Endothelial cell (in vitro differentiated cells): ENCODE measurements at regions not wholly inside any gene's neighbourhood (a gene's known extent, or its start where the extent isn't known, plus 50 kb on each side); places are given as distances from the start of the nearest gene placed in this dataset.

Source experiments
- DNase-seq: peaks from one replicate; pipeline ENCODE4 v3.0.0; 2021; ENCODE audit warnings: low spot score
- H3K27ac Mint-ChIP-seq: one replicate; pipeline ENCODE4 v1.8.0; 2021; ENCODE audit warnings: mixed read lengths, inconsistent platforms; ENCODE audit not compliant: unreplicated experiment
- H3K27me3 Mint-ChIP-seq: one replicate; pipeline ENCODE4 v1.8.0; 2021; ENCODE audit warnings: mild to moderate bottlenecking, moderate library complexity, mixed read lengths, inconsistent platforms; ENCODE audit not compliant: unreplicated experiment
- H3K36me3 Mint-ChIP-seq: one replicate; pipeline ENCODE4 v1.8.0; 2021; ENCODE audit warnings: mild to moderate bottlenecking, low read depth, mixed read lengths, inconsistent platforms; ENCODE audit not compliant: unreplicated experiment
- H3K4me1 Mint-ChIP-seq: one replicate; pipeline ENCODE4 v1.8.0; 2021; ENCODE audit warnings: mild to moderate bottlenecking, mixed read lengths, inconsistent platforms; ENCODE audit not compliant: unreplicated experiment
- H3K4me3 Mint-ChIP-seq: one replicate; pipeline ENCODE4 v1.8.0; 2021; ENCODE audit warnings: mild to moderate bottlenecking, mixed read lengths, inconsistent platforms; ENCODE audit not compliant: unreplicated experiment
- H3K9me3 Mint-ChIP-seq: one replicate; pipeline ENCODE4 v1.8.0; 2021; ENCODE audit warnings: mixed read lengths, inconsistent platforms; ENCODE audit not compliant: unreplicated experiment
- CTCF ChIP-seq: fragments of 200-600 bp; sonication (generic); IDR thresholded peaks from one replicate; pipeline ENCODE4 v1.5.0; 2021; ENCODE audit warnings: antibody characterized with exemption; ENCODE audit not compliant: unreplicated experiment

DNA sequence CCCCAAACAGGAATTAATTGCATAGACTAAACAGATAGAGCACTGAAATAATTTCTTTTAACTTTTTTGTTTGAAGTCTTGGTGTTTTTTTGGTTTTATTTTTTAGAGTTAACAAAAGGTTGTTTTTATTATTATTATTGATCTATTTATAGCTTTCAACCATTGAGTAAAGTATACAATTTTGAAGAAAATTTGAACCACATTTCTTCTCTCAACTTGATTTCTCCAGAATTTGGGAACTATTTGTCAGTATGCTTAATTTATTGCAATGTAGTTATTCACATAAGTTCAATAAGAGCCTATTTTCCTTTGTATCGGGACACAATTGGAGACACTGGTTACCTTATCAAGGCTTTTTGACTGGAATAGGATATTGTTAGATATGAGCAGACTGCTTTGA is 1045.6 kb upstream of the PCDH9 start:
- TF ChIP-seq CTCF, result no peak

GRCh38 chr13:68272652-68273051 is 1042.5 kb upstream of the PCDH9 start:
- Mint-ChIP-seq H3K36me3 (peaks cover 3% of the 10 kb centered on the region), H3K27ac (no peak overlapping the region), H3K4me3 (no peak overlapping the region), H3K9me3 (no peaks in the 10 kb centered on the region), H3K27me3 (no peaks in the 10 kb centered on the region), H3K4me1 (no peaks in the 10 kb centered on the region)
- DNase-seq, result no peak
- TF ChIP-seq CTCF, result no peak

More for the DNA sequence above, 1045.6 kb upstream of the PCDH9 start:
- Mint-ChIP-seq H3K4me3 (no peak overlapping the region), H3K4me1 (no peaks in the 10 kb centered on the region), H3K27me3 (no peaks in the 10 kb centered on the region), H3K9me3 (no peaks in the 10 kb centered on the region), H3K27ac (no peak overlapping the region), H3K36me3 (peaks cover 3% of the 10 kb centered on the region)
- no peak for DNase-seq

- DNase-seq, result no peak
- Mint-ChIP-seq H3K36me3 (no peaks in the 10 kb centered on the region), H3K27me3 (no peaks in the 10 kb centered on the region), H3K27ac (no peak overlapping the region), H3K9me3 (no peaks in the 10 kb centered on the region), H3K4me3 (no peak overlapping the region), H3K4me1 (no peaks in the 10 kb centered on the region)
- no peak for TF ChIP-seq CTCF
These were observed 1034.6 kb upstream of the PCDH9 start for GRCh38 chr13:68264692-68265091.

DNA sequence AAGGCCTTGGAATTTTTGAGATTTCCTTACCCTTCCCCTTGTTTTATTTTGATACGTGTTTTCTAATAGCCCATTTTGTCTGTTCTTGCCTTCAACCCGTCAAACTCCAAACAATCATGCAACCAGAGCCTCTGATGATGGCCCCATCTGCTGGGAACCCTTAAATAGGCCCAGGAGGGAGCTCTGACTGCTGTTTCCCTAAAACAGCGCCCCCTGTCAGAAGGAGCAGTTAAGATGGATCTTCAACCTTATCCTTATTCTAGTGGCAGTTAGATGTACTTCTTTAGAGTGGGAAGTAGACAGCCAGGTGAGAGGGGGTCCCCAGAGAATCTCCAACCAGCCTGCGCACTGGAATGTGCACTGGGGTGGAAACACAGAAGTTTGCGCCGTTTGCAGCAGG is 1031.0 kb upstream of the PCDH9 start:
- H3K4me1 Mint-ChIP-seq, result no peaks in the 10 kb centered on the region
- no peaks in the 10 kb centered on the region for H3K36me3 Mint-ChIP-seq
- no peak for TF ChIP-seq CTCF
- no peaks in the 10 kb centered on the region for H3K27me3 Mint-ChIP-seq
- no peak for DNase-seq
- H3K9me3 Mint-ChIP-seq, result no peaks in the 10 kb centered on the region
- no peak overlapping the region for H3K27ac Mint-ChIP-seq
- no peak overlapping the region for H3K4me3 Mint-ChIP-seq

GRCh38 chr13:68257111-68257842 is 1027.1 kb upstream of the PCDH9 start:
- TF ChIP-seq CTCF, result no peak
- Mint-ChIP-seq H3K36me3 (no peaks in the 10 kb centered on the region), H3K4me1 (no peaks in the 10 kb centered on the region), H3K9me3 (no peaks in the 10 kb centered on the region), H3K27me3 (no peaks in the 10 kb centered on the region), H3K27ac (no peak overlapping the region), H3K4me3 (no peak overlapping the region)
- no peak for DNase-seq
